K562 (cell line): ENCODE measurements at regions not wholly inside any gene's neighbourhood (a gene's known extent, or its start where the extent isn't known, plus 50 kb on each side); places are given as distances from the start of the nearest gene placed in this dataset.

Experiments used
- ATAC-seq: fragments of 200-7000 bp; cut with Tn5 transposase; 3 replicates; pipeline ENCODE4 v1.9.1; 2020; ENCODE audit warnings: moderate library complexity
- BruUV-seq: library from RNA; stranded (reverse); fragments of 400-500 nt; replicated peaks from 2 replicates; lab custom pipeline; 2021; lab: Mats Ljungman, UMichigan
- CTCF ChIA-PET: fragments of 300-600 bp; formaldehyde crosslinking; extraction: SDS; loops from one replicate; lab custom pipeline; 2021; ENCODE audit warnings: low intra/inter-chr PET ratio; lab: Yijun Ruan, JAX
- POLR2A ChIA-PET: fragments of 300-600, 350-650 bp; sonication (Branson Sonifier 250); formaldehyde crosslinking; extraction: SDS; loops from one replicate; lab custom pipeline; 2021; ENCODE audit warnings: antibody characterized with exemption, inconsistent platforms; lab: Yijun Ruan, JAX
- DNase-seq, 4 experiments: peaks; one replicate each; pipeline versions ENCODE4 v3.0.0 to v3.0.0-alpha.2; 2011 to 2018; ENCODE audit warnings: low spot score in 3 of 4, mixed read lengths in 3 of 4; ENCODE audit errors: extremely low read depth in 1 of 4
- FAIRE-seq: peaks from 2 replicates; lab custom pipeline; 2011; peaks lifted over from hg19 to GRCh38; lab: Jason Lieb, UNC
- H2AFZ ChIP-seq: 2 replicates; pipeline ENCODE4 v1.6.0; 2011; ENCODE audit warnings: low read depth, low read length, control low read depth, inconsistent platforms
- H3K27ac ChIP-seq: fragments of 200-600 bp; 3 replicates; pipeline ENCODE4 v1.8.0; 2011; ENCODE audit warnings: low read depth, mild to moderate bottlenecking, control low read depth, inconsistent platforms, low read length, moderate library complexity, mixed read lengths; ENCODE audit errors: extremely low read depth
- H3K27me3 ChIP-seq, 2 experiments: fragments of 300-600 bp in 1 of 2; 2 replicates in 1 of 2; 3 replicates in 1 of 2; pipeline versions ENCODE4 v1.6.0 to v1.8.0; 2011; ENCODE audit warnings: inconsistent platforms in 2 of 2, low read length in 2 of 2, mild to moderate bottlenecking in 1 of 2, mixed read lengths in 1 of 2, moderate library complexity in 1 of 2; ENCODE audit not compliant: control insufficient read depth in 2 of 2, insufficient read depth in 2 of 2
- H3K36me3 ChIP-seq: fragments of 300-600 bp; 3 replicates; pipeline ENCODE4 v1.8.0; 2011; ENCODE audit warnings: mild to moderate bottlenecking, low read length, inconsistent platforms; ENCODE audit not compliant: control insufficient read depth, insufficient read depth
- H3K4me1 ChIP-seq, 2 experiments: fragments of 200-600 bp in 1 of 2; replicated peaks in 1 of 2; 2 replicates in 1 of 2; 3 replicates in 1 of 2; pipeline versions ENCODE4 v1.5.1 to v1.8.0; 2011; ENCODE audit warnings: inconsistent platforms in 2 of 2, low read length in 2 of 2, mild to moderate bottlenecking in 1 of 2, mixed read lengths in 1 of 2, moderate library complexity in 1 of 2; ENCODE audit not compliant: control insufficient read depth in 2 of 2, insufficient read depth in 2 of 2
- H3K4me2 ChIP-seq: 2 replicates; pipeline ENCODE4 v1.6.1; 2011; ENCODE audit warnings: low read length, control low read depth, inconsistent platforms, mixed read lengths; ENCODE audit not compliant: insufficient read depth
- H3K4me3 ChIP-seq: fragments of 200-600 bp; sonication (generic), shearing (Covaris generic); 2 replicates; pipeline ENCODE4 v1.5.1; 2016; ENCODE audit warnings: control low read depth, inconsistent platforms
- H3K79me2 ChIP-seq: fragments of 200-600 bp; 3 replicates; pipeline ENCODE4 v1.8.0; 2011; ENCODE audit warnings: low read length, inconsistent platforms; ENCODE audit not compliant: control insufficient read depth, insufficient read depth
- H3K9ac ChIP-seq, 2 experiments: 2 replicates each; pipeline versions ENCODE4 v1.6.0 to v1.6.1; 2011; ENCODE audit warnings: low read depth in 2 of 2, low read length in 2 of 2, control low read depth in 1 of 2, inconsistent platforms in 1 of 2, mild to moderate bottlenecking in 1 of 2, mixed read lengths in 1 of 2; ENCODE audit not compliant: insufficient read depth in 1 of 2
- H3K9me1 ChIP-seq: one replicate; pipeline ENCODE4 v1.6.0; 2011; ENCODE audit warnings: inconsistent platforms, mild to moderate bottlenecking, low read length, moderate library complexity; ENCODE audit not compliant: control insufficient read depth, insufficient read depth
- H3K9me3 ChIP-seq: replicated peaks from 2 replicates; pipeline ENCODE4 v1.5.1; 2011; ENCODE audit warnings: low read depth, low read length, inconsistent platforms; ENCODE audit not compliant: control insufficient read depth, insufficient read depth
- H4K20me1 ChIP-seq: replicated peaks from 2 replicates; pipeline ENCODE4 v1.6.1; 2011; ENCODE audit warnings: low read length, inconsistent platforms, mixed read lengths; ENCODE audit not compliant: control insufficient read depth, insufficient read depth
- AFF1 ChIP-seq, 2 experiments: fragments of 450-650 bp; IDR thresholded peaks; 2 replicates each; pipeline ENCODE4 v1.6.1; 2018; ENCODE audit warnings: mild to moderate bottlenecking in 2 of 2, low read depth in 1 of 2; ENCODE audit not compliant: partially characterized antibody in 2 of 2
- ARNT ChIP-seq, 2 experiments: fragments of 450-650 bp; IDR thresholded peaks; 2 replicates each; pipeline ENCODE4 v1.6.1; 2016; ENCODE audit warnings: mild to moderate bottlenecking in 1 of 2
- COPS2 ChIP-seq: fragments of 450-650 bp; conservative IDR thresholded peaks from 2 replicates; pipeline ENCODE4 v1.6.1; 2016; ENCODE audit warnings: mild to moderate bottlenecking, moderate library complexity
- GABPA ChIP-seq: fragments of 200-800 bp; sonication (Bioruptor generic); conservative IDR thresholded peaks from 2 replicates; pipeline ENCODE4 v1.6.1; 2016; ENCODE audit warnings: low read depth, missing genetic modification characterization, missing compliant biosample characterization
- KDM2B ChIP-seq: fragments of 250-450 bp; sonication (Bioruptor Pico); IDR thresholded peaks from 2 replicates; pipeline ENCODE4 v1.8.0; 2021; ENCODE audit warnings: mild to moderate bottlenecking, moderate library complexity
- KHSRP ChIP-seq: fragments of 450-650 bp; IDR thresholded peaks from 2 replicates; pipeline ENCODE4 v1.6.1; 2017
- MYC ChIP-seq, 2 experiments: fragments of 250-450 bp in 1 of 2; sonication (Bioruptor Pico) in 1 of 2; IDR thresholded peaks; 2 replicates each; pipeline versions ENCODE4 v1.5.1 to v1.6.1; 2012 to 2021; ENCODE audit warnings: low read depth in 2 of 2, borderline replicate concordance in 1 of 2, improper control_type of control experiment in 1 of 2, low read length in 1 of 2, mild to moderate bottlenecking in 1 of 2, moderate library complexity in 1 of 2
- SNRNP70 ChIP-seq: fragments of 200-400 bp; formaldehyde crosslinking; optimal IDR thresholded peaks from 2 replicates; pipeline ENCODE3; 2017; ENCODE audit warnings: low read depth, low read length
- TAF7 ChIP-seq: fragments of 450-650 bp; IDR thresholded peaks from 2 replicates; pipeline ENCODE4 v1.6.1; 2016; ENCODE audit warnings: missing genetic modification characterization, missing compliant biosample characterization
- ZC3H4 ChIP-seq: sonication (generic); formaldehyde crosslinking; IDR thresholded peaks from 2 replicates; pipeline ENCODE4 v1.9.0; 2021; ENCODE audit warnings: missing genetic modification reagents, borderline replicate concordance
- ZNF124 ChIP-seq: sonication (generic); formaldehyde crosslinking; IDR thresholded peaks from 2 replicates; pipeline ENCODE4 v1.8.1; 2022; ENCODE audit warnings: missing genetic modification reagents
- ZNF140 ChIP-seq: fragments of 250-450 bp; sonication (Bioruptor Pico); IDR thresholded peaks from 2 replicates; pipeline ENCODE4 v1.8.0; 2021; ENCODE audit warnings: moderate library complexity, mild to moderate bottlenecking, inconsistent platforms
- ZNF24 ChIP-seq: fragments of 450-650 bp; IDR thresholded peaks from 2 replicates; pipeline ENCODE4 v1.6.1; 2016
- ZNF408 ChIP-seq: fragments of 250-450 bp; sonication (Bioruptor Pico); IDR thresholded peaks from 2 replicates; pipeline ENCODE4 v1.4.0; 2020; ENCODE audit warnings: low read depth, mild to moderate bottlenecking, moderate library complexity
- ZNF512 ChIP-seq: IDR thresholded peaks from 2 replicates; pipeline ENCODE4 v1.6.1; 2016; ENCODE audit warnings: missing genetic modification characterization, missing compliant biosample characterization
- WGBS: fragments of 100-300 bp; shearing (Covaris generic); methylation state at CpG from one replicate; pipeline ENCODE4 v1.1.6; 2016; ENCODE audit warnings: low coverage, mixed read lengths; ENCODE audit not compliant: insufficient coverage; ENCODE audit errors: missing lambda C conversion rate; 5-methylcytosine and 5-hydroxymethylcytosine counted together
- in situ Hi-C: fragments of 300-500 bp; cut with MboI; formaldehyde crosslinking; loops from 4 replicates; pipeline ENCODE4 v1.15.0; 2018; ENCODE audit warnings: inconsistent platforms, mixed read lengths
- intact Hi-C: fragments of 100-400 bp; cut with micrococcal nuclease; formaldehyde crosslinking; loops from 2 replicates; pipeline ENCODE4 v1.14.2; 2022
- TF ChIP-seq, protein P1 (sequence below): fragments of 250-450 bp; sonication (Bioruptor Pico); IDR thresholded peaks from 2 replicates; pipeline ENCODE4 v1.8.0; 2021; ENCODE audit warnings: moderate library complexity, mild to moderate bottlenecking, inconsistent platforms
- TF ChIP-seq, protein P2 (sequence below): fragments of 450-650 bp; formaldehyde crosslinking; IDR thresholded peaks from 2 replicates; pipeline ENCODE4 v1.4.0; 2022; ENCODE audit warnings: mild to moderate bottlenecking, moderate library complexity

DNA sequence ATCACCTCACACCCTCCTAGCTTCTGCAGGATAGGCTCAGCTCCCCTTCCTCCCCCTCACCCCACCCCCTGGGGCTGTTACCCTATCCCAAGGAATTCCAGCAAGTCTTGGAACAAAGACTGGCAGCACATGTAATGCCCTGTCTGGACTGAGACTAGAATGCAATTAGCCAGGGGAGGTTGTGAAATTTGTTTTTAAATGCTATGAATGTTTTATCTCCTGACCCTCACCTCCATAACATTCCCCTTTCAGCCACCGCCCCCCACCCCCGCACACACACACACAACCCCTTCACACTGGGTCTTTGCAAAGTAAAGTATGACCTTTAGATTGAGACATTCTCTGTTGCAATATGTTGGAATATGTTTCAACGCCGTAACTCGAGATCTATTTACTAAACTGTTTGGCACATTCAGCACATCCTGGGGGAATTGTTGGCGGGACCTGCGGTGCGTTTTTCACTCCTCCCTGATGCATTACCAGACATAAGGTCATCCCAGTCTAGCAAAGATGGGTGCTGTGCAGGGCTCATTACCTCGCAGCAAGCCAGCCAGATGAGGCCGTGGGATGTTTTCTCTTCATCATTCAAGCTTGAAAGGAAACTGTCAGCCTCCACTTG is 290.7 kb upstream of the SLC14A2 start:
- Histone ChIP-seq H3K36me3 (no peaks in the 10 kb centered on the region), H3K9me3 (no peaks in the 10 kb centered on the region), H3K27me3 (no peaks in the 10 kb centered on the region), H4K20me1 (no peaks in the 10 kb centered on the region), H3K79me2 (no peaks in the 10 kb centered on the region), H3K4me2 (no peak overlapping the region), H3K9ac (no peak overlapping the region), H3K4me3 (no peak overlapping the region), H3K9me1 (no peaks in the 10 kb centered on the region), H2AFZ (no peak overlapping the region), H3K4me1 (no peaks in the 10 kb centered on the region), H3K27ac (no peak overlapping the region)
- in situ Hi-C loops (no loop called here), intact Hi-C loops (no loop called here)
- ChIA-PET POLR2A (no interaction called here), CTCF (no interaction called here)
- no peak for FAIRE-seq
- no peak for DNase-seq
- no peak for ATAC-seq
- BruUV-seq, result no TSS peak
- 0% methylated on average over 9 of the region's 10 CpGs for WGBS
- TF ChIP-seq SNRNP70 (no peak), ZNF512 (tag) (no peak), AFF1 (IDR thresholded peaks at IDR 0.05; ENCODE audit: low read depth in 1 of 2, partially characterized antibody in 2 of 2) (no peak), MYC (IDR thresholded peaks at IDR 0.05; ENCODE audit: low read depth, low read length) (no peak), MYC (CRISPR knock-in tag; IDR thresholded peaks at IDR 0.05; ENCODE audit: borderline replicate concordance, low read depth) (no peak), GABPA (no peak), TAF7 (tag) (no peak), COPS2 (no peak), ZC3H4 (CRISPR knock-in tag) (no peak), ZNF124 (no peak), ARNT (IDR thresholded peaks at IDR 0.05) (no peak), ZNF24 (no peak), KDM2B (CRISPR knock-in tag) (no peak), ZNF140 (CRISPR knock-in tag) (no peak), ZNF408 (no peak), KHSRP (no peak)
- TF ChIP-seq, protein P1, sequence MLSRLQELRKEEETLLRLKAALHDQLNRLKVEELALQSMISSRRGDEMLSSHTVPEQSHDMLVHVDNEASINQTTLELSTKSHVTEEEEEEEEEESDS (CRISPR knock-in tag), result no peak
- TF ChIP-seq, protein P2, sequence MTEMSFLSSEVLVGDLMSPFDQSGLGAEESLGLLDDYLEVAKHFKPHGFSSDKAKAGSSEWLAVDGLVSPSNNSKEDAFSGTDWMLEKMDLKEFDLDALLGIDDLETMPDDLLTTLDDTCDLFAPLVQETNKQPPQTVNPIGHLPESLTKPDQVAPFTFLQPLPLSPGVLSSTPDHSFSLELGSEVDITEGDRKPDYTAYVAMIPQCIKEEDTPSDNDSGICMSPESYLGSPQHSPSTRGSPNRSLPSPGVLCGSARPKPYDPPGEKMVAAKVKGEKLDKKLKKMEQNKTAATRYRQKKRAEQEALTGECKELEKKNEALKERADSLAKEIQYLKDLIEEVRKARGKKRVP (CRISPR knock-in tag), result no peak
